Adrenal gland (tissue), 9 donors: ENCODE measurements at regions not wholly inside any gene's neighbourhood (a gene's known extent, or its start where the extent isn't known, plus 50 kb on each side); places are given as distances from the start of the nearest gene placed in this dataset.

ENCODE experiments used
- DNase-seq, 7 donors: peaks; one replicate each; pipeline ENCODE4 v3.0.0-alpha.2; 2019 to 2020
- H3K27ac ChIP-seq, 5 donors: fragments of 200-600 bp; sonication (generic) in 4 of 5; 1 replicate in 3 of 5; 2 replicates in 2 of 5; pipeline versions ENCODE4 v1.5.1 to v1.8.0; 2016 to 2020; ENCODE audit warnings: mild to moderate bottlenecking in 1 of 5
- H3K27me3 ChIP-seq: fragments of 200-600 bp; 2 replicates; pipeline ENCODE4 v1.8.0; 2021
- H3K36me3 ChIP-seq, 2 donors: fragments of 200-600 bp; replicated peaks in 1 of 2; 1 replicate in 1 of 2; 2 replicates in 1 of 2; pipeline versions ENCODE4 v1.5.1 to v1.8.0; 2018 to 2022
- H3K4me1 ChIP-seq, 2 donors: fragments of 200-600 bp; replicated peaks in 1 of 2; 1 replicate in 1 of 2; 2 replicates in 1 of 2; pipeline versions ENCODE4 v1.5.1 to v1.8.0; 2018 to 2021
- H3K4me3 ChIP-seq, 4 donors: fragments of 200-600 bp; sonication (generic) in 3 of 4; one replicate each; pipeline ENCODE4 v1.5.1; 2016 to 2018
- H3K9me3 ChIP-seq, 3 donors: fragments of 200-600 bp; sonication (generic) in 1 of 3; replicated peaks in 1 of 3; 1 replicate in 2 of 3; 2 replicates in 1 of 3; pipeline versions ENCODE4 v1.5.1 to v1.8.0; 2016 to 2021
- POLR2A ChIP-seq, 2 donors: fragments of 450-650 bp; IDR thresholded peaks; one replicate each; pipeline ENCODE4 v1.6.1; 2017; ENCODE audit warnings: antibody characterized with exemption in 2 of 2, mild to moderate bottlenecking in 2 of 2, moderate library complexity in 1 of 2
- WGBS, 4 donors: extraction: QIAGEN DNeasy Blood & Tissue Kit in 2 of 4; methylation state at CpG; one replicate each; pipeline versions ENCODE4 v1.1.5 to v1.1.7; 2013 to 2017; 5-methylcytosine and 5-hydroxymethylcytosine counted together
- intact Hi-C, 2 donors: fragments of 100-400 bp; cut with DNase I; formaldehyde crosslinking; loops; one replicate each; pipeline versions ENCODE4 v1.14.1 to v1.15.0; 2022 to 2023
- TF ChIP-seq, protein P1 (sequence below), 6 experiments: fragments of 450-650 bp in 4 of 6; fragments of 200-600 bp in 2 of 6; sonication (generic) in 1 of 6; IDR thresholded peaks; 1 replicate in 5 of 6; 2 replicates in 1 of 6; pipeline versions ENCODE4 v1.5.1 to v1.8.0; 2016 to 2021; ENCODE audit warnings: antibody characterized with exemption in 6 of 6, mild to moderate bottlenecking in 2 of 6, moderate library complexity in 1 of 6
- donor health status: healthy with polysubstance abuse.
- donor health status: Bipolar disorder and iron deficiency.
- donor health status: DM: yes; HTN: yes; CAD: no.
- donor health status: DM: no; HTN: no; CAD: no.
- donor health status: DM: no; HTN: no; CAD: no.

DNA sequence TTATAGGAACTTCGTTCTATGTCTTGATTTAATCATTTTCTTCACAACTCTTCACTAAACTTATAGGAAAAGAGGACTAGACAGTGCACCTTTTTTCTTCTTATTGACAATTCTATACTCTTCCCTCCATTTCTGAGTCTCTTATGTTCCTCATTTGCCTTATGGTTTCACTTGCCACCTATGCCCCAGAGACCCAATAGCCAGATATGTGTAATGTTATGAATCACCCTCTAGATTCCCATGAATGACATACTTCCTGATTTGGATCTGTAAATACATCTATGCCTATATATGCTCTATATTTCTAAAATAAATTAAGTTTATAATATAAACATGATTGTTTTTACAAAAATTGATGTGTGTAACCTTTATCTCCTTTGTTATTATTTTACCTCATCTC is 514.1 kb upstream of the MEF2C start:
- no peaks in the 10 kb centered on the region for H3K9me3 ChIP-seq
- DNase-seq = no peak
- intact Hi-C loops = no loop called here
- no peaks in the 10 kb centered on the region for H3K36me3 ChIP-seq
- 68 to 83% (median 69%) methylated on average over 1 of the region's 1 CpG for WGBS, 4 donors
- peak overlapping the region in 2 of 5 donors; percentile 16 to 42 for H3K27ac ChIP-seq
- no peak overlapping the region for H3K4me3 ChIP-seq
- H3K4me1 ChIP-seq = peaks cover 0 to 10% of the 10 kb centered on the region in 2 donors
- H3K27me3 ChIP-seq = no peaks in the 10 kb centered on the region
- no peak for TF ChIP-seq POLR2A (IDR thresholded peaks at IDR 0.05)

DNA sequence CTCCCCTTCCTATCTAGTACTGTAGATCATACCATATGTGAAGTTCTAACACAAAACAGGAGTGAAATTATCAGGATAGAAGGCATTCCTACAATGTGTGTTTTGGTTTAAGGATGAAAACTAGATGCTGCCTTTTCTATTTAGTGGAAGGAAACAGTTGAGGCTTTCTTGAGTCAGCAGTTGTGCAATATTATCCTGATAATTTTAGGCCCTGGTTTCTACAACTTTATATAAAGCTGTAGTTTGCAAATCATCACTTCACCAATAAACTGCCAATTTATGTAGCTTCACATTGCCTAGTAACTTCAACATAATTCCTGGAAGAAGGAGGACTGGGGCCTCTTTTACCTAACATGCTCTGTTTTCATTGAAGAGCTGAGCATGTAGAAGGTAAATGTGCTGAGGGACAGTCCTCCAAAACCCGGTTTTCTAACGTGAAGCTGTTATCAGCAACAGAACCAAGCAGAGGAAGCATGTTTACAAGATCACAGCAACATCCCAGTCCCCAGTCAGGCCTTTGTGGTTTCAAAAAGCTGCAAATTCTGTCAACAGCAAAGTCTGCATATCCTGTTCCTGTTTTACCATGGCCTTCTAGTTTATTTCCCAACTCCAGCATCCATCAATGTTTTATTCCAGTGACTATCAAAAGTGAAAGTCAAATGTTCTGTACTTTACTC is 513.4 kb upstream of the MEF2C start:
- H3K4me3 ChIP-seq = no peak overlapping the region
- TF ChIP-seq, protein P1, sequence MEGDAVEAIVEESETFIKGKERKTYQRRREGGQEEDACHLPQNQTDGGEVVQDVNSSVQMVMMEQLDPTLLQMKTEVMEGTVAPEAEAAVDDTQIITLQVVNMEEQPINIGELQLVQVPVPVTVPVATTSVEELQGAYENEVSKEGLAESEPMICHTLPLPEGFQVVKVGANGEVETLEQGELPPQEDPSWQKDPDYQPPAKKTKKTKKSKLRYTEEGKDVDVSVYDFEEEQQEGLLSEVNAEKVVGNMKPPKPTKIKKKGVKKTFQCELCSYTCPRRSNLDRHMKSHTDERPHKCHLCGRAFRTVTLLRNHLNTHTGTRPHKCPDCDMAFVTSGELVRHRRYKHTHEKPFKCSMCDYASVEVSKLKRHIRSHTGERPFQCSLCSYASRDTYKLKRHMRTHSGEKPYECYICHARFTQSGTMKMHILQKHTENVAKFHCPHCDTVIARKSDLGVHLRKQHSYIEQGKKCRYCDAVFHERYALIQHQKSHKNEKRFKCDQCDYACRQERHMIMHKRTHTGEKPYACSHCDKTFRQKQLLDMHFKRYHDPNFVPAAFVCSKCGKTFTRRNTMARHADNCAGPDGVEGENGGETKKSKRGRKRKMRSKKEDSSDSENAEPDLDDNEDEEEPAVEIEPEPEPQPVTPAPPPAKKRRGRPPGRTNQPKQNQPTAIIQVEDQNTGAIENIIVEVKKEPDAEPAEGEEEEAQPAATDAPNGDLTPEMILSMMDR (IDR thresholded peaks at IDR 0.05) = no peak
- WGBS, 4 donors = 37 to 44% (median 40%) methylated on average over 2 of the region's 2 CpGs
- intact Hi-C loops = no loop called here
- H3K27me3 ChIP-seq = no peaks in the 10 kb centered on the region
- DNase-seq = peak in 5 of 7 donors; percentile 13 to 61 (median 17)
- H3K4me1 ChIP-seq = peaks cover 0 to 10% of the 10 kb centered on the region in 2 donors
- H3K27ac ChIP-seq = peak overlapping the region in 2 of 5 donors; percentile 27 to 42
- no peaks in the 10 kb centered on the region for H3K36me3 ChIP-seq
- H3K9me3 ChIP-seq = no peaks in the 10 kb centered on the region

DNA sequence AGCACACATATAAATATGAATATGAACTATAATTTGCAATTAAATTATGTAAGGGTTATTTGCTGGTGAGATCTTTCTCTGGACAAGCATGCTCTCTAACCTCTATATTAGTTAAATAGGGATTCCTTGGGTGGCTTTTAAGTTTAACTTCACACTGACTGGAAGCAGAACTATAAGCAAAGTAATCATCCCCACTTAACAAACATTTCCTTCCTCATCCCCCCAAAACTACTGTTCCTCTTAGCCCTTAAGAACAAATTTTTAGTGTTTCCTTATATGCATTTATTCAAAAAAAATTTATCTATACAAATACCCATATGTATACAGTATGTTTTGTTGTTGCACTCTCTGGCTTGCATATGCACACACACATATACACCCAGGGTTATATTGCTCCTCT is 512.1 kb upstream of the MEF2C start:
- H3K36me3 ChIP-seq = no peaks in the 10 kb centered on the region
- no peak overlapping the region for H3K4me3 ChIP-seq
- no peak for TF ChIP-seq POLR2A (IDR thresholded peaks at IDR 0.05)
- TF ChIP-seq, protein P1 (IDR thresholded peaks at IDR 0.05) = no peak
- no peaks in the 10 kb centered on the region for H3K27me3 ChIP-seq
- peaks cover 0 to 10% of the 10 kb centered on the region in 2 donors for H3K4me1 ChIP-seq
- intact Hi-C loops = no loop called here
- no peak for DNase-seq
- no peaks in the 10 kb centered on the region for H3K9me3 ChIP-seq
- no peak overlapping the region for H3K27ac ChIP-seq

DNA sequence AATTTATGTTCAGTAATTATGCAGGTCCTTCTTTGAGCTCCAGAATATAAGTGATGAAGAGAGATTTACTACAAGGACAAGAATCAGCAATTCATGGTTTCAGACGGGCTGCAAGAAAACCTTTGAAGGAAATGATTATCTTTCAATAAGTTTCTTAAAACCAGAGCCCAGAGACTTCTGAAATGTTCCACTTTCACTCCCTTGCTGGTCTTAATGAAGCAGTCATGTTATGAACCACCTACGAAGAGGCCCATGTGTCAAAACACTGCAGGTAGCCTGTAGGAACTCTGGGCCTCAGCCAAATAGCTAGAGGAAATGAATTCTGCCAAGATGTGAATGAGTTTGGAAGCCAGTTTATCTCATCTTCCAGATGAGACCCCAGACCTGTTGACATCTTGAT is 505.9 kb upstream of the MEF2C start:
- intact Hi-C loops = no loop called here
- WGBS, 4 donors = 51 to 95% (median 84%) methylated on average over 2 of the region's 2 CpGs

More for the DNA sequence above, 505.9 kb upstream of the MEF2C start:
- H3K9me3 ChIP-seq = no peaks in the 10 kb centered on the region
- no peak for DNase-seq
- no peaks in the 10 kb centered on the region for H3K36me3 ChIP-seq
- H3K4me1 ChIP-seq = no peaks in the 10 kb centered on the region
- no peak overlapping the region for H3K4me3 ChIP-seq
- no peak for TF ChIP-seq POLR2A (IDR thresholded peaks at IDR 0.05)
- TF ChIP-seq, protein P1 (IDR thresholded peaks at IDR 0.05) = no peak
- H3K27me3 ChIP-seq = no peaks in the 10 kb centered on the region
- no peak overlapping the region for H3K27ac ChIP-seq
